HG03025 (cell line): ENCODE measurements at regions not wholly inside any gene's neighbourhood (a gene's known extent, or its start where the extent isn't known, plus 50 kb on each side); places are given as distances from the start of the nearest gene placed in this dataset.

Source experiments
- ATAC-seq: cut with Tn5 transposase; IDR thresholded peaks from one replicate; pipeline ENCODE4 v1.9.1; 2021; ENCODE audit warnings: mild to moderate bottlenecking, moderate library complexity; ENCODE audit not compliant: unreplicated experiment, low FRiP score

DNA sequence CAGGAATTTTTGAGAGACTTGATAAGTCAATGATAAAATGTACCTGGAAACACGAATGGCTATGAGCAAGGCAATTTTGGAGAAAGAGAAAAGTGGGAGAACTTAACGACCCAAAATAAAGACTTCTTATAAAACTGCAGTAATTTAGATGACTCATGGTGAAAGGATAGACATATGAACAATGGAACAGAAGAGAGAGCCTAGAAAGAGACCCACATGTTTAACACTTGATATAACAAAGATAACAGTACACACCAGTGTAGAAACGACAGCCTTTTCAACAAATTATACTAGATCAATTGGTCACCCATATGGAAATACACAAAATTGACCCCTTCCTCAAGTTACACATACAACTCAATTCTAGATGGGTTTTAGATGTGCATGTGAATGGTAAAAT is 117.5 kb upstream of the GALNT2 start:
- no peak for ATAC-seq

DNA sequence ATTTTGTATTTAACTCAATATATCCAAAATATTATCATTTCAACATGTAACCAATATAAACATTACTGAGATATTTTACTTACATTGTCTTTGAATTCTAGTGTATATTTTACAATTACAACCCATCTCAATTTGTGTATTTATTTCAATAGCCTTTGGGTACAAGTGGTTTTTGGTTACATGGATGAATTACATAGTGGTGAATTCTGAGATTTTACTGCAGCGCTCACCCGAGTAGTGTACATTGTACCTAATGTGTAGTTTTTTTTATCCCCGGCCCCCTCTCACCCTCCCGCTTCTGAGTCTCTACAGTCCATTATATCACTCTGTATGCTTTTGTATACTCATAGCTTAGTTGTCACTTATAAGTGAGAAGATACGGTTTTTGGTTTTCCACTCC is 117.0 kb upstream of the GALNT2 start:
- ATAC-seq, result no peak

DNA sequence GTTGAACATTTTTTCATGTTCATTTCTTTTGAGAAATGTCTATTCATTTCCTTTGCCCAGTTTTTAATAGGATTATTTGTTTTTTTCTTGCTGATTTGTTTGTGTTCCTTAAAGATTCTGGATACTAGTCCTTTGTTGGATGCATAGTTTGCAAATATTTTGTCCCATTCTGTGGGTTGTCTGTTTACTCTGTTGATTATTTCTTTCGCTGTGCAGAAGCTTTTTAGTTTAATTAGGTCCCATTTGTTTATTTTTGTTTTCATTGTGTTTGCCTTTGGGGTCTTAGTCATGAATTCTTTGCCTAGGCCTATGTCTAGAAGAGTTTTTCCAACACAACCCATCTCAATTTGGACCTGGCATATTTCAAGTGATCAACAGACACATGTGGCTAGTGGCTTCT is 116.1 kb upstream of the GALNT2 start:
- ATAC-seq, result no peak

DNA sequence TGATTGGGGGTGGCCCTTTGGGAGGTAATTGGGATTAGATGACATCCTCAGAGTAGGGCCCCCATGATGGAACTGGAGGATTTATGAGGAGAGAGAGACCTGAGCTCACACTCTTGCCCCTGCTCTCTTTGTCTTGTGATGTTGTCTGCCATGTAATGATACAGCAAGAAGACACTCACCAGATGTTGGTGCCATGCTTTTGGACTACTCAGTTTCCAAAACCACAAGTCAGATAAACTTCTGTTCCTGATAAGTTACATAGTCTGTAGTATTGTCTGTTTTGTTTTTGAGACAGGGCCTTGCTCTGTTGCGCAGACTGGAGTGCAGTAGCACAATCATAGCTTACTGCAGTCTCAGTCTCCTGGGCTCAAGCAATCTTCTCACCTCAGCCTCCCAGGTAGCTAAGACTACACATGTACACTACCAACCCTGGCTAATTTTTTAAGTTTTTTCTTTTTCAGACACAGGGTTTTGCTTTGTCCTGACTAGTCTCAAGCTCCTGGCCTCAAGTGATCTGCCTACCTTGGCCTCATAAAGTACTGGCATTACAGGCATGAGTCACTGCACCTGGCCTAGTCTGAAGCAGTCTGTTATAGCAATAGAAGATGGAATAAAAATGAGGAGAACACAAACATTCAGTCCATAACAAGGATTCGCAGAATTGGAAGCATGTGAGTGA is 115.0 kb upstream of the GALNT2 start:
- ATAC-seq, result no peak

DNA sequence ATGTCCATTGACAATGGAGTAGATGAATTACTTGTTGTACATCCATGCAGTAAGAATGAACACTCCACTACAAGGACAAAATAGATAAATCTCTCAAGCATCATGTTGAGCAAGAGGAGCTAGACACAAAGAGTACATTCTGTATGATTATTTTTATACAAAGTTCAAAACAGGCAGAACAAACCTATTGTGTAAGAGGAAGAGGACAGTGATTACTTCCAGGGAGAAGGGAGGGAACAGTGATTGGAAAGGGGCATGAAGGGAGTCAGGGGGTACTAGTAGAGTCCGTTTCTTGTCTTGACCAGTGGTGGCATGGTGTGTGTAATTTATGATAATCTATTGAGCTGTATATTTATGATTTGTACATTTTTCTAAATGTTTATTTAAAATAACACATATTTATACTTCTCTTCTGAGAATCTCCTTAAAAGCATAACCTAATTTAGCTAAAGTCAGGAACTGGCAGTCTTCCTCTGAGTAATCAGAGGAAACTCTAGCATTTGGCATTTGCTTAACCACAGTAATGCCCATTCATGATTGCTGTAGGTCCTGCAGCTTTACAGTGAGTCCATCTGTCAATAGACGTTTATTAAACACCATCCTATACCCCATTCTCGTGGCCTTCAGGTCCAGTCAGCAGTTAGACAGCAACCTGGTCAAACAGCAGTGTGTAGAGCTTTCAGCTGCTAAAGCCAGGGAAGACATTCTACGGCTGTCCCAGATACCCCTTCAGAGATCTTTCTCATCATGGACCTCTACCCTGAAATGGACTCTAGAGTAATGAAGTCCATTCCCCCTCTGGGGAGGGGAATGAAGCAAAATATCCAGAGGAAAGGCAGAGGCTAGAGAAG is 114.1 kb upstream of the GALNT2 start:
- ATAC-seq, result no peak

DNA sequence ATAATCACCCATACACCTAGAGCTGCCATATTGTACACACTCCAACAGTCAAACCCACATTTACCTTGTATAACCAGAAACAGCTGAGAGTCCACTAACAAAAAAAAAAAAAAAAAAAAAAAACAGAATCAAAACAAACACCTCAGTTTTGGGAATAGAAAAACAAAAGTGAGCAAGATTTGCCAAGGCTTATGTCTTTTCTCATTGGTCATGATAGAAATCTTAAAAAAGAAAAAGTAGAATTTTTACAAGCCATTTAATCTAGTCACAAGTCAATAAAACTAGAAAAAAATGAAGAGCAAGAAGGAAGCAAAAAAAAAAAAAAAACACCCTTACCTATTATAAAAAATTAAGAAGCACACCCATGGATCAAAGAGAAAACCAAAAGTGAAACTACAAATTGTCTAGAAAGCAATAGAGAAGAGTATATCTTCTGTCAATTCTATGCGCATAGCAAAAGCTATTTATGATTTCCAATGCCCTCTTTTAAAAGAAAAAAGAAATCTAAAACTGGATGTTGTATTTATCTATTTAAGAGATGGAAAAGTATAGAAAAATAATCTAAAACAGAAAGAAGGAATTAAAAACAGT is 113.2 kb upstream of the GALNT2 start:
- no peak for ATAC-seq

DNA sequence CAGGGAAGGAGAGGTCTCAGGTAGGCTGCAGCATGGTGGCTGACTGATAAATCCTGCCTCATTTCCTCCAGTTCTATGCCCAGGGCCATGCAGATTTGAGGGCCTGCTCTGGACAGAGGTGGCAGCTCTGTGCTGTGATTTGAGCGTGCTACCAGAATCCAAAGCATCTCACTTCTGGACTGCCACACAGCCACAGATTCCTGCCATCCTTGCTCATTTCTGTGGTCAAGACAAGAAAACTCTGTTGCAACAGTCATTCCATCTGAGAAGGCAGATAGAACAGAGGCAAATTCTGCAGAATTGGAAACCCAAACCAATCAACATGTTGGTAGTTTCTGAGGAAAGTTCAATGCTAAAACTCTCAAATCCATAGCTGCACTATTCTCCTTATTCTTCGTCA is 102.8 kb upstream of the GALNT2 start:
- ATAC-seq, result no peak

DNA sequence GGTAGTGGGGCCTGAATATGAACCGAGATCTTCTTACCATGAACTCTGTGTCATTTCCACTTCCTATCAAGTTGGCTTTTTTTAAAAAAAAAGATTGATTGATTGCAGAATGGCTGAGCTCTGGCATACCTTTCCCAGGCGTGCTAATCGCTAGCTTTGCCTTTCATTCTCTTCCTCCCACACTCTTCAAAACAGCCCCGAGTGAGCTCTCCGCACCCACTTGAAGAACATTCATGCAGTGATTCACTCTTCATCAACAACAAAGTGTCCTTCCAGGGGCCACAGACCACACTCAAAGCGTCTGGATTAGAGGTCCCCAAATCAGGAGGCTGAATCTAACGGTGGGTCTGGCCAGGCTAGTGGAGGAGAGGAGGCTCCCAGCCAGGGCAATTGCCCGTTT is 96.3 kb upstream of the GALNT2 start:
- ATAC-seq, result no peak

DNA sequence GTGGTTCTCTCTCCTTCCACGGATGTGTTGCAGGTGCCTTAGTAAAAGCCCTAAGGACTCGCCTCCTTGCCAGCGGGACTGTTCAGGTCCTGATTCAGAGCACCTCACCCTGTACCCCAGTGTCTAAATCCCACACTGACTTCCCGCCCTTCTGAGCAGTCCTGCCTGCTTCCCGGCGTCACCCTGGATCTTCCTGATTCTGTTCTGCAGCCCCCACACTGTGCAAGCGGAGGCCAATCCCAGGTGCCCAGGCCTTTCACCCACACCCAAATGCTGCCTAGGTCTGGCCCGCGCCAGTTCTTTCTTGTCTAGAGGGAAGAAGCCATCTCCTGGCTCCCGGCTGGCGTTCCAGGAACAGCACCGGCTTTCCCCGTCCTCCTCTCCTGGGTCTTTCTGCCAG is 95.9 kb upstream of the GALNT2 start:
- ATAC-seq, result no peak

DNA sequence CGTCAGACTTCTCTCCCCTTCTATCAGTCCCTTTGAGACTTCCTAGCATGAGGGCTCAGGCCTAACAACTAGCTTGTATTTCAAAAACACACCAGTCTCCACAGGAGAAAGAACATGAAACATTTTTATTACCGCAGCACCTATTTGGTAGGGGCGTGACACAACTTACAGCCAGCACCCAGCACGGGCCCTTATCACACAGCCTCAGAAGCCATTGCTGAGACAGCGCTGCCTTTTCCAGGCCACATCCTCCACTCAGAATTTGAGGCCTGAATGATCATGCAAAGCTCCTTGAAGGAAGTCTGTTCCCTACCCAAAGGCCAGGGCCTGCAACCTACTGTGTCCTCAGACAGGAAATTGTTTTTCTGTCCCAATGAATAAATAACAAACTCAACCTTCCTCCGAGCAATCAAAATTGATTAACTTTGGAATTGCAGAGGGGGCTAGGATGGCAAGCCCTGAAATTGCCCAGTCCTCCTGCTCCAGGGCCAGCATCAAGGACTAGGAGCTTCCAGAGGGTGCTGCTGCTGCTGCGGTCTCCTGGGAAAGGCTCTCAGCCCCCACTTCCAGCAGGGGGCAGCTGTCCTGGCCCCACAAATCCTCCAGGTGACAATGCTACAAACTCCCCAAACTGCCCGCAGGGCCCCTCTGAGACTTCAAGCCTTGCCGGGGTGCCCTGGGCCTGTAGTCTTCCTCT is 94.3 kb upstream of the GALNT2 start:
- no peak for ATAC-seq

DNA sequence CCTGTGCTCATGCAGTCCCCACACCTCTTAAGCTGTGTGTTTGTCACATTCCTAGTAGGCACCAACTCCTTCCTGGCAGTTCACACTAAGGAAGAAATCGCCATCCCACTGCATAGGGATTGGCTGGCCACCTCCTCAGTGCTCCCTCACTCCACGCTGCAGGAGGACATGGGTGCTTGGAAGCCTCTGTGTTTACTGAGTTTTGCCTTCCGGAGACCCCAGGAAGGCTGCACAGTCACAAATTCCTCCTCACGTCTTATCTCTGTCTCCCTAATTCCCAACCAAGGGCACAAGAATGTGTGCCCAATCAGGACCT is 93.8 kb upstream of the GALNT2 start:
- no peak for ATAC-seq

DNA sequence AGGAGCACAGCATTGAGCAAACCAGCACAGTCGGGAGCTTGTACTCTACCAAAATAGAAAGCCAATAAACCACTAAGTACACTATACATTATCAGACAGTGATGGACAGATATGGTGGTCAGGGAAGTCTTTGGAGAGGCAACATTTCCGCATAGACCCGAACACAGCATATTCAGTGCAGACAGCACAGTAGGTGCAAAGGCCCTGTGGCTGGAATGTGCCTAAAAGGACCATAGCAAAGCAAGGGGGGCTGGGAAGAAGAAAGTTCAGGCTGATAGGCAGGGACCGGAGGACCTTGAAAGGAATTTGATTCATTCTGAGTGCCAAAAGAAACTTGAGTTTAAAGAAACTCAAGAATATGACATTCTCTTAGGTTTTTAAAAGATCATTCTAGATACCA is 92.0 kb upstream of the GALNT2 start:
- no peak for ATAC-seq

DNA sequence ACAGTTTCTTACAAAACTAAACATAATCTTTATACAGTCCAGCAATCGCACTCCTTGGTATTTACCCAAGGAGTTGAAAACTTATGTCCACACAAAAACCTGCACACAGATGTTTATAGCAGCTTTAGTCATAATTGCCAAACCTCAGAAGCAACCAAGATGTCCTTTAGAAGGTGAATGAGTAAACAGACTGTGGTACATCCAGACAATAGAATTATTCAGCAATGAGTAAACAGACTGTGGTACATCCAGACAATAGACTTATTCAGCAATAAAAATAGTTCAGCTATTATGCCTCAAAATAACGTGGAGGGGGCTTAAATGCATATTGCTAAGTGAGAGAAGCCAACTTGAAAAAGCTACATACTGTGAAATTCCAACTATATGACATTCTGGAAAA is 87.0 kb upstream of the GALNT2 start:
- ATAC-seq, result no peak

DNA sequence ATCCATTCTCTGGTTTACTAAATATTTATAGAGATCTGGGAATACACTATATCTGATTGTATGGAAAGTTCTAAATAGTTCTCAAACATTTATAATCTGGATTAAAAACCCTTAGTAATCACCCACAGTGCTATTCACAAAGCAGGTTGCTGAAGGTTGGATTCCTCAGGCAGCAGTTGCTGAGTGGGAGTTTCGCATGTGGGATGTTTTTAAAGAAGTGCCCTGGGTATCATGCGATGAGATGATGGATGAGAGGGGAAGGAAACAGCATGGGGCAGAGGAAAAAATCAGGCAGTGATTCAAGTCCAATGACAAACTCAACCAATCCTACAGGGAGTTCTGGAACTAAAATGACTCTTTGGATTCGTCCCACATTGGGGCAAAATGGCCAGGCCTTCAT is 85.3 kb upstream of the GALNT2 start:
- no peak for ATAC-seq

DNA sequence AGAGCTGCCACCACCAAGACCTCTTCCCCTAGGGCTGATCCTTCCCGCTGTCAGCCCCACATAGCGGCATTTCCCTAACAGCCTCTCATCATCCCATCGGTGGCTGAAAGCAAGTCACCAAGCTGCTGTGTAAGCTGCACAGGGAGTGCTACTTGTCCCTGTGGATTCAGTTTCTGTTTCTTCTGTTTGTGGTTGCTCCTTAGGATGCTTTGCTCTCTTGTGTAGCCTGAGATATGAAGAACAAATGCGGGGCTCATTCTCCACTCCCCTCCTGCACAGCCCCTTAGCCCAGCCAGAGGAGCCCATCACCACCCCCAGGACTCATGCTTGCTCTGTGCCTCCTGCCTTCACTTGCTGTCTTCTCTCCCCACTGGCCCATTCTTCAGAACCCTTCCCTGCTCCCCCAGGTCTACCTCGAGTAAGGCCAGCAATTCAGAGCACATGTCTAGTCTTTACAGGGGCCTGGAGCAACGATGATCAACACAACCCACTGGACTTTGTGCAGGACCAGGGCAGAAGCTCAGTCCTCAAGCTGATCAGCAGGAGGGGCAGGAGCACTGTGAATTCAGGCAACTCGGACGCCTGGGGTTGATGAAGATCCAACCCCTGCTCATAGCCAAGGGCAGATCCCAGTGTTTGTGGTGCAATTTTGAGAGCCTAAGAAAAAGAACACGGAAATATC is 82.6 kb upstream of the GALNT2 start:
- ATAC-seq, result no peak

DNA sequence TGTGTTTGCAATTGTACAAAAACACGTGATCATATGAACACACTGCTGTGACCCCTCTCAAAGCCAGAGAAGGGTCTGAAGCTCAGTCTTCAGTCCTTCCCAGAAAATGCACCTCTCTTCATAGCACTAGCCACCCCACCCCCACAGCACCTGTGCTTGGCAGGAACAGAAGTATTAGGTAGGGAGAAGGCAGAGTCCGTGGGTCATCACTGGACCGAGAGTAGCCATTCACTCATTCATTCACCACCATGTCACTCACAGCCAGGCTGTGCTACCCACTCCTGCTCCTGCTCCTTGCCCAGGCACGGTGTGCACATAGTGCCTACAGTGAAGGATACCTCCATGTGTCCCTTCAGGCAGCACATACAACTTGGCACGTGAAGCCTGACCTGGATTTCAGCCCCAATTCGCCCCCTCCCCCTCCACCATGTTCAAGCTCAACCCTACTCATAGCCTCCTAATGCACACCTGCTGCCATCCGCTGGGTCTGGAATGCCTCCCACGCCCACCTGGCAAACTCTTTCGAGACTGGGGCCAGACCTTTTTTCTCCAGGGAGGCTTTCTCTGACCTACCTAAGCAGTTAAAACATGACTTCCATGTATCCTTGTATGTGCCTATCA is 81.9 kb upstream of the GALNT2 start:
- ATAC-seq, result no peak

DNA sequence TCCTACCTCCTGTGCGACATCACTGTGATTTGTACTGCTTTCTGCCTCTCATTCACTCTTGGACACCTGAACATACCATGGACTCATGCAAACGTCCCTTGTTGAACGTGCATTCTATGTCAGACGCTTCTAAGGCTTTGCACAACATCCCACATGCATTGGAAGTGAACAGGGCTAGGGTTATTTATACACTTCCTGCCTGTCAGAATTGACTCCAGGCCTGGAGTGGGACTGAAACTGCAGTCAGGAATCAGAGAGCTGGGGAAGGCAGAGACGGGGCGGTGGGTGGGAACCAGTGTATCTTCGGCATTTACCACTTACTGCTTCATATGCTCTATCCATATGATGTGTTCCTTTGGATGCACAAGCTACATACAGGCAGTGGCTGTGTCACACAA is 81.4 kb upstream of the GALNT2 start:
- ATAC-seq, result no peak

DNA sequence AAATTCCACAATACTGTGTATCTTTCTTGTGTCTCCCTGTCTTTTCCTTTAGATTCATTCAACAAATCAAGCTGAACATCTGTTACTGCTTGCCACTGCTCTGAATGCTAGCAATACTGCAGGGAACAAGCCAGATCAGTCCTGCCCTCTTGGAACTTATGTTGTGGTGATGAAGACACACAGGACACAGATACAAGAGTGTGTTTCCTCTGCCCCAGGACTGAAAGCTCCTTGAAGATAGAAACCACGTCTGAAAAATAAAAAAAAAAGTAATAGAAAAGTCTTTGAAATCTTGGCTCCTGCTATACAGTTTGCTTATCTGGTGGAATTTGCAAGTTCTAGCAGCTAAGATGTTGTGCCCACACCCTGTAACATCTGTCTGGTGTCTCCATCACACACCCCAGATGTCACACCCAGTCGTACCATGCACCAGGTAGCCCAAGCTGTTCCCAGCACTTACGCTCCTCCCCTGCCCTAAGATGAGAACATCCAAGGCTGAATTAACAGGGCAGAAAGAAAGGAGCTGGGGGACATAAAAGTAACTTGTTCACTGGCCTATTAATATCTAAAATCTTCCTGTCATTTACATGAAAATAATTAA is 80.2 kb upstream of the GALNT2 start:
- no peak for ATAC-seq

DNA sequence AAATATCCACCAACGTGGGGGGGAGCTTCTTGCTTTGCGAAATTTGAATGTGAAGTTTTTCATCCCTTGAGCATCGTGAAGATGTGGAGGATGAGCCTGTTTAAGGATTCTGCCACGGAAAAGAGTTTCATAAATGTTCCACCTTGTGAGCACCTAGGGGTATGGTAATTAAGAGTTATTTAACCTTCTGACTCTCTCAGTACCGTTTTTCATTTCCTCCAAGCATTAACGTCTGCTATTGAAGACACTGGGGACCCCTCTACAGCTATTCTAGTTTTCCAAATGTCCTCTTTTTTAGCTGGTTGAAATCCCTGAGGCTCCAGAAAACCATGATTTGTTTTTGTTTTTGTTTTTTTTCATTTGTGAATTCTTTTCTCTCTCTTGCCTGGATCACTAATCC is 79.1 kb upstream of the GALNT2 start:
- ATAC-seq, result no peak

DNA sequence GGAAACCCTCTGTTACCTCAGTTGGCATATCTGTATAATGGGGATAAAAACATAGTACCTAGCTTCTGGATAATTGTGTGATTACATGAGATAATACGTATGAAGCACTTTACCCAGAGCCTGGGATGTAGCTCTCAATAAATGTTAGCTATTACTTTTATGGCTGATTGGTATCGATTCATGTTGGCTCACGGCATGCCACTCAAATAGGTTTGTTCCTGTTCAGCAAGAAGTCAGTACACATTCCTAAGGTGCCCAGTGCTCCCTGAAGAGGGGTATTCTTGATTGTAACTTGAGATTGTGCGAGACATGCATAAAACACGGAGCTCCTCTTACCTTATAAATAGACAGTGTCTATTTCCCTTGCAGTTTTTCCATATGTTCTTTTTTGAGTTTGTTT is 78.5 kb upstream of the GALNT2 start:
- no peak for ATAC-seq
